B cell (primary cell): ENCODE measurements at regions not wholly inside any gene's neighbourhood (a gene's known extent, or its start where the extent isn't known, plus 50 kb on each side); places are given as distances from the start of the nearest gene placed in this dataset.

Experiments used
- CTCF ChIP-seq: fragments of 200-600 bp; IDR thresholded peaks from one replicate; pipeline ENCODE4 v1.8.0; 2022; ENCODE audit warnings: antibody characterized with exemption, mild to moderate bottlenecking
- EZH2 ChIP-seq: IDR thresholded peaks from 2 replicates; pipeline ENCODE4 v1.6.1; 2012; ENCODE audit warnings: borderline replicate concordance, low read depth, mild to moderate bottlenecking, moderate library complexity, low read length; ENCODE audit not compliant: insufficient read depth, poor library complexity, severe bottlenecking

GRCh38 chr3:59308001-59308400, 258.2 kb upstream of the CFAP20DC start:
- TF ChIP-seq CTCF (no peak), EZH2 (no peak)
